Thyroid gland (tissue), 4 donors: ENCODE measurements at regions not wholly inside any gene's neighbourhood (a gene's known extent, or its start where the extent isn't known, plus 50 kb on each side); places are given as distances from the start of the nearest gene placed in this dataset.

Experiments
- POLR2A ChIP-seq, 2 donors: fragments of 450-650 bp; IDR thresholded peaks; one replicate each; pipeline ENCODE4 v1.6.1; 2017; ENCODE audit warnings: antibody characterized with exemption in 2 of 2, mild to moderate bottlenecking in 2 of 2, moderate library complexity in 1 of 2
- TF ChIP-seq, protein P1 (sequence below), 6 experiments: fragments of 200-600 bp in 3 of 6; fragments of 450-650 bp in 3 of 6; sonication (generic) in 3 of 6; IDR thresholded peaks; one replicate each; pipeline ENCODE4 v1.5.1; 2016 to 2019; ENCODE audit warnings: antibody characterized with exemption in 6 of 6, mild to moderate bottlenecking in 2 of 6, inconsistent platforms in 1 of 6, moderate library complexity in 1 of 6

DNA sequence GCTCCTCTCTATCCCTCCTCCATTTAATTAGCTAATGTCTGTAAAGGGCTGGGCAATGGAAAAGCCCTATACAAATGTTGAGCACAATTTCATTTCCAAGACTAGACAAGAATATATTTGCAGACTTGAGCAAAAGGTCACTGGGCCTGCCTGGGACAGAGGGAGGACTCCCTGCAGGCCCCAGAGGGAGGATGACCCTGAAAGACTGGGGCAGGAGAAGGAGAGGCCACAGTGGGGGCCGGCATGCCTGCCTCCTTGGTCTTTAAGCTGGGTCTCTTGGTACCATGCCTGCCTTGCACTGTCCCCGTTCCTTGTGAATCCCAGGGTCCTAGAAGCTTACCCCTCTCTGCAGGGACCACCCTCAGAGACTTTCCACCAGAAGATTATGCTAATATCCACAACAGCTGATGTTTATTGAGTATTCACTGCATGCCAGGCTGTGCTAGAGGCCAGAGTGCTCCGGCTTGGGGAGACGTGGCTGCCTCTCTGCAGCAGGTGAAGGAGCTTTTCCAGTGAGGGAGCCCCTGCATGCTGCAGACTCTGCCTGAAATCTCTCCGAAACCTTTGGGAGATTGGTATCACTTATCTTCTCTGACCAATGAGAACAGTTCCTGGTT lies 72.7 kb upstream of the HSPA9 start:
- no peak for TF ChIP-seq POLR2A (IDR thresholded peaks at IDR 0.05)
- TF ChIP-seq, protein P1, sequence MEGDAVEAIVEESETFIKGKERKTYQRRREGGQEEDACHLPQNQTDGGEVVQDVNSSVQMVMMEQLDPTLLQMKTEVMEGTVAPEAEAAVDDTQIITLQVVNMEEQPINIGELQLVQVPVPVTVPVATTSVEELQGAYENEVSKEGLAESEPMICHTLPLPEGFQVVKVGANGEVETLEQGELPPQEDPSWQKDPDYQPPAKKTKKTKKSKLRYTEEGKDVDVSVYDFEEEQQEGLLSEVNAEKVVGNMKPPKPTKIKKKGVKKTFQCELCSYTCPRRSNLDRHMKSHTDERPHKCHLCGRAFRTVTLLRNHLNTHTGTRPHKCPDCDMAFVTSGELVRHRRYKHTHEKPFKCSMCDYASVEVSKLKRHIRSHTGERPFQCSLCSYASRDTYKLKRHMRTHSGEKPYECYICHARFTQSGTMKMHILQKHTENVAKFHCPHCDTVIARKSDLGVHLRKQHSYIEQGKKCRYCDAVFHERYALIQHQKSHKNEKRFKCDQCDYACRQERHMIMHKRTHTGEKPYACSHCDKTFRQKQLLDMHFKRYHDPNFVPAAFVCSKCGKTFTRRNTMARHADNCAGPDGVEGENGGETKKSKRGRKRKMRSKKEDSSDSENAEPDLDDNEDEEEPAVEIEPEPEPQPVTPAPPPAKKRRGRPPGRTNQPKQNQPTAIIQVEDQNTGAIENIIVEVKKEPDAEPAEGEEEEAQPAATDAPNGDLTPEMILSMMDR (IDR thresholded peaks at IDR 0.05), result no peak
